ENCODE measurements at regions not wholly inside any gene's neighbourhood (a gene's known extent, or its start where the extent isn't known, plus 50 kb on each side); places are given as distances from the start of the nearest gene placed in this dataset.

DNA sequence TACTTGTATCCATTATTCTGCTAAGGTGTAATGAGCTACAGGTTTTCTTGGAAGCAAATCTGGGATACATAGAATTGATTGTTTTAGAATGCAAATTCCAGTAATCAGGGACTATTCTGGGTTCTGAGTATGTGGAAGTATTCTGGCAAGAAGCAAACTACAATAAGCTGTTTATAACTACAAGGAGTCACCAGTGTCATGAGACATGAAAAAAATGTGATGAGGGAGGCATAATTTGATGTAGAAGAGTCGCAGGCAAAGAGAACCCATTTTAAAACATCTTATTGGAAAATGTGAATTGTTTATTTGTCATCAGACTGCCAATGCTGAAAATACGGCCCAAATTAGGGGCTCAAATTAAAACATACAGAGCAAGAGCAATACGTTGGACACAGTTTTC is 321.8 kb upstream of the E2F7 start:
- no peak for DNase-seq (ENCODE audit: low read depth, low spot score)
- no peak overlapping the region for H3K4me3 ChIP-seq (ENCODE audit: low read depth, low read length)
- in situ Hi-C loops (cut with HindIII; ENCODE audit: low sequenced_read_pairs): no loop called here
- TF ChIP-seq, protein P1, sequence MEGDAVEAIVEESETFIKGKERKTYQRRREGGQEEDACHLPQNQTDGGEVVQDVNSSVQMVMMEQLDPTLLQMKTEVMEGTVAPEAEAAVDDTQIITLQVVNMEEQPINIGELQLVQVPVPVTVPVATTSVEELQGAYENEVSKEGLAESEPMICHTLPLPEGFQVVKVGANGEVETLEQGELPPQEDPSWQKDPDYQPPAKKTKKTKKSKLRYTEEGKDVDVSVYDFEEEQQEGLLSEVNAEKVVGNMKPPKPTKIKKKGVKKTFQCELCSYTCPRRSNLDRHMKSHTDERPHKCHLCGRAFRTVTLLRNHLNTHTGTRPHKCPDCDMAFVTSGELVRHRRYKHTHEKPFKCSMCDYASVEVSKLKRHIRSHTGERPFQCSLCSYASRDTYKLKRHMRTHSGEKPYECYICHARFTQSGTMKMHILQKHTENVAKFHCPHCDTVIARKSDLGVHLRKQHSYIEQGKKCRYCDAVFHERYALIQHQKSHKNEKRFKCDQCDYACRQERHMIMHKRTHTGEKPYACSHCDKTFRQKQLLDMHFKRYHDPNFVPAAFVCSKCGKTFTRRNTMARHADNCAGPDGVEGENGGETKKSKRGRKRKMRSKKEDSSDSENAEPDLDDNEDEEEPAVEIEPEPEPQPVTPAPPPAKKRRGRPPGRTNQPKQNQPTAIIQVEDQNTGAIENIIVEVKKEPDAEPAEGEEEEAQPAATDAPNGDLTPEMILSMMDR (IDR thresholded peaks at IDR 0.05; ENCODE audit: low read depth, low read length): no peak

DNA sequence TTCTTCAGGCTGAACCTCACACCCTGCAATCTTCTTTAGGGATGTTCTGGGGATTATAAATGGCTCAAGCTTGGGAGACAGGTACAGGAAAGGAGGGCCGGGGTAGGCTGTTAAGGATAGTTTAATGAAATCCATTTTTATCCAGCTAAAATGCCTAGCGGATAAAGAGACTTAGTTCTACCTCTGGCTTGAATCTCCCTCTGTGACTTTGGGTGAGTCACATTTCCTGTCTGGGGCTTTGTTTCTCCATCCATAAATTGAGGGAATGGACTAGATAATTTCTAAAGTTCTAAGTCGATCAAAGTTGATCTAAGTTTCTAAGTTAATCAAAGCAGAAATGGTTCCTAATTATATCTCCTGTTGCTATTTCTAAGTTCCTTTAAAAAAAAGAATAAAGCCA is 319.6 kb upstream of the E2F7 start:
- no peak for DNase-seq (ENCODE audit: low read depth, low spot score)
- TF ChIP-seq, protein P1 (IDR thresholded peaks at IDR 0.05; ENCODE audit: low read depth, low read length): no peak
- H3K4me3 ChIP-seq (ENCODE audit: low read depth, low read length): no peak overlapping the region
- in situ Hi-C loops (cut with HindIII; ENCODE audit: low sequenced_read_pairs): no loop called here

DNA sequence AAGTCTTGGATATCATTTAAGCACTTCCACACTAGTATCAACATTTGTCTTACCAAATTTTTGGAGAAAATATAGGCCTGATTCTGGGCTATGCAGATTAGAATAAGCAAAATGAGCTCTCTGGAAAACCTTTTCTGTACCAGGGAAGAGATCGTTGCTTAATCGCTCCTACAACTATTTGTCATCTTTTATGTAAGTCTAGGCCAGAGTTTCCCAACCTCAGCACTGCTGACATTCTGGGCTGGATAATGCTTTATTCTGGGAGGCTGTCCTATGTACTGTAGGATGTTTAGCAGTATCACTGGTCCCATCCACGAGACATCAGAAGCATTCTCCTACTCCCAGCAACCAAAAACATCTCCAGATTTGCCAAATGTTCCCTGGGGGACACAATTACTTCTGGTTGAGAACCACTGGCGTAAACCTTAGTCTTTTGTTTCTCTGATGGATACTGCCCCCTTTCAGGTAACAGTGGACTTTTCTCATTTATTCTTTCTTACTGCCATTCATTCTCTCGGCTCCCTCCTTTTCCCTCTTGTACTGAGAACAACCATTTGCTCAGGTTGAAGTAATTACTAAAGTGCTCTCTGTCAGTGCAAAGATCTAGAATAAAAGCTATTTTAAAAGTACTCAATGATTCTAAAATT is 316.9 kb upstream of the E2F7 start:
- H3K4me3 ChIP-seq (ENCODE audit: low read depth, low read length): no peak overlapping the region
- in situ Hi-C loops (cut with HindIII; ENCODE audit: low sequenced_read_pairs): no loop called here
- TF ChIP-seq, protein P1 (IDR thresholded peaks at IDR 0.05; ENCODE audit: low read depth, low read length): no peak
- no peak for DNase-seq (ENCODE audit: low read depth, low spot score)

DNA sequence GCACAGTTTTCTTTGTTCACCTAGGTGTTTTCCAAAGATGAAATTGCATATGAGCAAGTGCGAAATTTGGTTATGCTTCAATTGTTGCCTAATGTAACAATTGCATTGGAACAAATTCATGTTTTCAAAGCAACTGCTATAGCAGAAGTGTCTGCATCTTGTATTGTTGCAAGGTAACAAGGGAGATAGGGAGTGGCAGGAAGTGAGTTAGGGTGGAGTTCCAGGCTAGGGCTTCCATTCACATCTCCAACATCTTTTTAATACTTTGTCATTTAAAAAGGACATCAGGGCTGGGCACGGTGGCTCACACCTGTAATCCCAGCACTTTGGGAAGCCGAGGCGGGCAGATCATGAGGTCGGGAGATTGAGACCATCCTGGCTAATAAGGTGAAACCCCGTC is 312.3 kb upstream of the E2F7 start:
- H3K4me3 ChIP-seq (ENCODE audit: low read depth, low read length): no peak overlapping the region
- in situ Hi-C loops (cut with HindIII; ENCODE audit: low sequenced_read_pairs): no loop called here
- DNase-seq (ENCODE audit: low read depth, low spot score): no peak
- TF ChIP-seq, protein P1 (IDR thresholded peaks at IDR 0.05; ENCODE audit: low read depth, low read length): no peak

DNA sequence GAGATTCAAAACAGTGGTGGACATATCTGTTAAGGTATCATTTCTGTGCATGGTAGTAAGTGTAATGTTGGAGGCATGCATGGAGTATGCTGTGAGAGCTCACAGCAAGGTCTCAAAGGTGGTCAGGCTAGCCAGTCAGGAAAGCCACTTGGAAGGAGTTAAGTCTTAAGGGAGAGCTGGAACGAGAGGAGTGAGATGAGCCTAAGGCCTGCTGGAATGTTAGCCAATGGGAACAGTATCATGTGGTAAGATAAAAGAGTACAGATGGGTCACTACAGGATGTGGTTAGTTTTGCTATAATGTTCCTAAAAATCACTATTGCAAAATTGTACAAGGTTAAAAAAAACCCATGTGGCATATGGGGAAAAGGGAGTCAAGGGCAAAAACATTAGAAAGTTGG is 311.7 kb upstream of the E2F7 start:
- no peak overlapping the region for H3K4me3 ChIP-seq (ENCODE audit: low read depth, low read length)
- TF ChIP-seq, protein P1 (IDR thresholded peaks at IDR 0.05; ENCODE audit: low read depth, low read length): no peak
- peak; percentile 11 for DNase-seq (ENCODE audit: low read depth, low spot score)
- in situ Hi-C loops (cut with HindIII; ENCODE audit: low sequenced_read_pairs): no loop called here

DNA sequence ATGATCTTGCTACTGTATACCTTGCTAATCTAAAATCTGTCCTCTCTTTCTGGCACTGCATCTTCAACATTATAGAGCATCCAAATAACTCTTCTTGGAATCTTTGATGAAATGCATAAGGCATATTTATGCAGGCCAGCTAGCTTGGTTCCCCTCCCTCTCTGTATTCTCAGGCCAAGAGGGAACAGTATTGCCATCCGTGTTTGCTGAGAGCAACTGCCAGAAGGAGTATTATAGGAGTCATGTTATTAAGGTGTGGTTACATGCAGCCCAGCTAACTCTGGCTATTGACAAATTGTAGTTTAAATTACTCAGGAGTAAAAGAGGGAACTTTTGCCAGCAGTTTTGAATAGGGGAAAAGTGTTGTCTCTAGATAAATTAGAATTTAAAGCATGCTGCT is 309.3 kb upstream of the E2F7 start:
- no peak overlapping the region for H3K4me3 ChIP-seq (ENCODE audit: low read depth, low read length)
- in situ Hi-C loops (cut with HindIII; ENCODE audit: low sequenced_read_pairs): no loop called here
- DNase-seq (ENCODE audit: low read depth, low spot score): no peak
- TF ChIP-seq, protein P1 (IDR thresholded peaks at IDR 0.05; ENCODE audit: low read depth, low read length): no peak

Data from astrocyte of the spinal cord (primary cell).